ENCODE measurements at regions not wholly inside any gene's neighbourhood (a gene's known extent, or its start where the extent isn't known, plus 50 kb on each side); places are given as distances from the start of the nearest gene placed in this dataset.
"Not testable (repeated sequence)": the region's sequence is repeated elsewhere in the genome, so short reads cannot be mapped to it uniquely, and the experiment has no call there.

GRCh38 chr2:106288873-106289272 is 94.8 kb upstream of the UXS1 start:
- no peak for DNase-seq

- no peak for DNase-seq
These were observed 91.2 kb upstream of the UXS1 start for GRCh38 chr2:106285237-106285829.

- DNase-seq = no peak
These were observed 90.6 kb upstream of the UXS1 start for GRCh38 chr2:106284691-106285202.

DNA sequence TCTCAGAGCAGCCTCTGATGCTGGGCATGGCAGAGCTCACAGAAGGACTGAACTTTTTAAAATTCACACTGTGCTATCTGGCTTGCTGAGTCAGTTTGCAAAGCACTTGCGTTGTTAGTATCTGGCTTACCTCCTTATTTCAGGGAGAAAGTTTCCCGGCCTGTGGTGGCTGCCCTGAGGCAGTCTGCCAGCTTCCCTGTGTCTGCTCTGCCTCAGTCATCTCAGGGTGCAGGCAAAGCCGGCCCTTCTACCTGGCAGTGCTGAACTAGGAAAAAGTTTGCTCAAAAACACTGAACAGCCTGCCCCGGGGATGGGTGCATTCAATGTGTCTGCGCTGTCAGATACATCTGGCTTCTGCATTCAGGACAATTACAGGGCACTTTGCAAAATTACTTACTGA is 90.2 kb upstream of the UXS1 start:
- DNase-seq = no peak

GRCh38 chr2:106283228-106284152 is 89.4 kb upstream of the UXS1 start:
- not testable (repeated sequence) for DNase-seq

DNA sequence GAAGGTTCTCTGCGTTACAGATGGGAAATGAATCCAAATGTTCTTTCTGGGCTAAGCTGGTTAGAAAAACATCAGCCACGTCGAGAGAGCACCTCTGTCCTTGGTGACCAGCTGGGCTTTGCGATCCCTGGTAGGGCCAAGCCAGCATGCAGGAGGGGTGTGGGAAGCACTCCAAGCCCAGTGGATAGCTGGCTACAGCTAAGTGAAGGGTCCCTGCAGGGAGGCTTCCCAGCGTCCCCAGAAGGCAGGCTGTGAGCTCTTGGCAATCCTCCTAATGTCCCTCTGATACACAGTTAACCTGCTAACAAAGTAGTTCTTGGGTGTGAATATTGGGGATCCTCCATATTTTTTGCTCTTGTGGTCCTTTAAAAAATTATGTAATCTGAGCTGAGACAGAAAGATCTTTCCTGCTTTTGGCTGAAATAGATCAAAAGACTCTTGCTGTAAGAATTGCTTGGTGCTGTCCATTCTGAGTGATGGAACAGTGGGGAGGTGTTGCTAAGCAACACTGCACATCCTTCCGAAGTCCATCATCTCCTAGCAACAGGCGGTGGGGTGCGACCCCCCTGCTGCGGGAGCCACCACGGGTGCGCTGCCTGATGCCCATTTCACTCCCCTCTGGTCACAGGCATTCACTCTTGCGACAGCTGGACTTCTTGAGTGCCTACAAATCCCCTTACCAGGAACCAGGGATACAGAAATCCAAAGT is 88.5 kb upstream of the UXS1 start:
- DNase-seq = no peak

- DNase-seq = not testable (repeated sequence)
These were observed 87.9 kb upstream of the UXS1 start for GRCh38 chr2:106281907-106282430.

GRCh38 chr2:106280722-106281446 is 86.8 kb upstream of the UXS1 start:
- no peak for DNase-seq

- DNase-seq = no peak
These were observed 86.1 kb upstream of the UXS1 start for GRCh38 chr2:106280224-106280623.

- DNase-seq = no peak
These were observed 84.2 kb upstream of the UXS1 start for GRCh38 chr2:106278112-106278876.

DNA sequence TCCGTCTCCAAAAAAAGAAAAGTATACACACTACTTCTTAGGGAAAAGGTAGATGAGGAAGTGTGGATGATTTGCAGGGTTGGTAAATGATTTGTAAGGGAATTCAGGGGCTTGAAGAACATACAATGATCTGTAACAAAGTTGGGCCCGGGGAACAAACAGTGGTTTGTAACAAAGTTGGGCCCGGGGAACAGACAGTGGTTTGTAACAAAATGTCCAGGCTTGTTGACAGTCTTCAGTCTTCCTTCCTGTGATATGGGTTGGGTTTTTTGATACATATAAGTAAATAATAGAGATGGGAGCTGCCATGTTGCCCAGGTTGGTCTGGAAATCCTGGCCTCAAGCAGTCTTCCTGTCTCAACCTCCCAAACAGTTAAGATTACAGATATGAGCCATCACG is 83.3 kb upstream of the UXS1 start:
- DNase-seq = no peak

DNA sequence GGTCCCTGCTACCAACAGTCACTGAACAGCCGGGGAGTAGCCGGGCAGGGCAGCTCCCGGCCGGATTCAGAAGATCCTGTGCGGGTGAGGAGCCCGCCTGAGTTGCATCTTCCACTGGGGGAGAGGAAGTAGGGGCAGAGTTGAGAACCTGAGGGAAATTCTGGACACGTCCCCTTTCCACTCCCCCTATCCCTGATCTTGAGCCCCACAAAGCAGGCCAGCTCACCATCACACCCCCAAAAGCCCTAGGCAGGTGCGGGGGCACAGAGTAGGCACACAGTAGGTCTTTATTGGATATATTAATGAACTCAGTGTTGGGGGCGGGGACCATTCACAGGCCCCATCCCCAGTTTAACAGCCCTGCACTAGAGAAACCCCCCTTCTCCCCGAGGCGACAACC is 81.9 kb upstream of the UXS1 start:
- no peak for DNase-seq

- no peak for DNase-seq
These were observed 80.6 kb upstream of the UXS1 start for GRCh38 chr2:106274668-106275067.

GRCh38 chr2:106272216-106272807 is 78.2 kb upstream of the UXS1 start:
- no peak for DNase-seq

GRCh38 chr2:106270471-106270891 is 76.4 kb upstream of the UXS1 start:
- DNase-seq = no peak

DNA sequence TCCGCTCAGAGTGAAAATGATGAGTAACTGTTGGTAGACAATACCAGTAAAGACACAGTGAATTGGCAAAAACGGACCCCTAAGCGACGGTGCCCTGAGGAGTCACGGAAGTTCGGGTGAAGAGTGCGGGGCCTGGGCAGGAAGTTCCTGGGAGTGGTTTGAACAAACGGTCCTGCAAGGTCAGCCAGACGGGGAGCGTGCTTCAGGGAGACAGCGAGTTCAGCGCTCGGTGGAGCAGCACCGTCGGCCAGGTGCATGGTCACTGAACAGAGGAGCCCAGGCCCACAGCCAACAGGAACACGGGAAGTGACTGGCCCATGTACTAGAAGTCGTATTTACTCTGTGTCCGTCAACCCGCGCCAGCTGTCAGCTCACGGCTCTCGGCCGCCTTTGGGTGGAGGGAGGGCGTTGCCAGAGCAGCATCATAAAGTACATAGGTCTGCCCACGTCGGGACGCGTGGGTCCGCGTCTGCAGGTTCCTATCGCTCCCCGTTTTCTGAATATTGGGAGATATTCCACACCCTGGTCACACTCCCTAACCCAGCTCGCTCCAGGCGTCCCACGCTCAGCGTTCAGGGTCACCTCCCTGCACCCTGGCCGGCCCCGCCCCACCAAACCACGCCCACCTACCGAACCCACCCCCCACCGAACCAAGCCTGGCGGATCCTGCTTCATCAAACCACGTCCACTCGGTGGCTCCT is 75.6 kb upstream of the UXS1 start:
- peak in 1 of 2 donors; percentile 53 for DNase-seq

DNA sequence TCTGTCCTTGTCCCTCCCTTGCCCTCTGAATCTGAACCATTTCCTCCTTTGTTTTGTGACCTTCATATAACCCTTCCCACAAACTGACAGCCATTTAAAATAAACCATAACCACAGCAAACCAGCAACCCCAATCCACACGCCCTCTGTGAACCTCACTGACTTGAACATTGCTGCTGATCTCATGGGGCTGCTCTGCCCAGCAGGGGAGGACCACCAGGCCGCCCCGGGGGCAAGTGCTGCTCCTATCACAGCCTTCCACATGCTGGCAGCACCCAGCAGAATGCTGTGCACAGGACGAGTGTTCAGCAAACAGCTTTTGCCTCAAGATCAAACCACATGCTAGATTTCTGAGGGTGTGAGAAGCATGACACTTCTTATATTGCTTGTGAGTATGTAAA is 73.9 kb upstream of the UXS1 start:
- DNase-seq = no peak

DNA sequence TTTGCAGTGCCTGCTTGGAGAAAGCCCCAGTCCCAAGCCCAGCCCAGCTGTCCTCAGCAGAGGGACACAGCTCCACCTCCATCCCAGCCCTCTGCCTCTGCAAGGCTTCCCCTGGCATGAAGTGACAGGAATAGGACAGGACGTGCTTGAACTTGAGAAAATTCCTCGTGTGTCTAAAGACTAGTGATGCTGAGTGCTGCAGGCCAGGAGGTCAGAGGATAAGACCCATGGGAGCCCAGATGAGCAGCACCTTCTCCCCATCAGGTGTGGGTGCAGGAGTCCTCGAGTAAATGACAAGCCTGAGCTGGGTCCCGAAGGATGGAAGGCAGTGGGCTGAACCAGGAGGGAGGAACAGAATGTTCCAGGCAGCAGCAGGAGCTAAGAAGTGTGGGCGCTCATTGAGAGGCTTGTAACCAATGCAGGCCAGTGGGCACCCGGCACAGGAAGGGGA is 67.8 kb upstream of the UXS1 start:
- DNase-seq = no peak

DNA sequence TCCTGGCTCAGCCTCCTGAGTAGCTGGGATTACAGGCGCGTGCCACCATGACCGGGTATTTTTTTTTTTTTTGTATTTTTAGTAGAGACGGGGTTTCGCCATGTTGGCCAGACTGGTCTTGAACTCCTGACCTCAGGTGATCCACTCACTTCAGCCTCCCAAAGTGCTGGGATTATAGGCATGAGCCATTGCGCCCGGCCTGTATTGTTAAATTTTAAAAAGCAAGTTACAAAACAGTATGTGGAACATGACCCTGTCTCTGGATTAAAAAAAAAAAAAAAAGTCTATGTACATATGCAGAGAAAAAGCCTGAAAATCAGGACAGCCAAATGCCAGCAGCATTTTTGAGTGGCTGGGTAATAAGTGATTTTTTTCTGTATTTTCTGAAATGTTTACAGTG is 64.8 kb upstream of the UXS1 start:
- not testable (repeated sequence) for DNase-seq

- DNase-seq = no peak
These were observed 63.7 kb upstream of the UXS1 start for GRCh38 chr2:106257830-106258229.

- DNase-seq = no peak
These were observed 63.0 kb upstream of the UXS1 start for GRCh38 chr2:106257135-106257534.

Measured in activated CD4-positive, alpha-beta T cell treated with anti-CD3 and anti-CD28 coated beads for 4 hours (primary cell).